GM19455 (cell line): ENCODE measurements at regions not wholly inside any gene's neighbourhood (a gene's known extent, or its start where the extent isn't known, plus 50 kb on each side); places are given as distances from the start of the nearest gene placed in this dataset.

Experiments used
- ATAC-seq: cut with Tn5 transposase; IDR thresholded peaks from one replicate; pipeline ENCODE4 v1.9.1; 2021; ENCODE audit not compliant: unreplicated experiment

- no peak for ATAC-seq
Observed at GRCh38 chr10:36636879-36637278, 488.5 kb upstream of the ANKRD30A start.

GRCh38 chr10:36636285-36636839 lies 489.0 kb upstream of the ANKRD30A start:
- ATAC-seq = no peak

- no peak for ATAC-seq
Observed at GRCh38 chr10:36634916-36635315, 490.5 kb upstream of the ANKRD30A start.

- no peak for ATAC-seq
Observed at GRCh38 chr10:36630267-36630666, 495.1 kb upstream of the ANKRD30A start.

- no peak for ATAC-seq
Observed at GRCh38 chr10:36629476-36629875, 495.9 kb upstream of the ANKRD30A start.

GRCh38 chr10:36624551-36625100 lies 500.8 kb upstream of the ANKRD30A start:
- no peak for ATAC-seq

DNA sequence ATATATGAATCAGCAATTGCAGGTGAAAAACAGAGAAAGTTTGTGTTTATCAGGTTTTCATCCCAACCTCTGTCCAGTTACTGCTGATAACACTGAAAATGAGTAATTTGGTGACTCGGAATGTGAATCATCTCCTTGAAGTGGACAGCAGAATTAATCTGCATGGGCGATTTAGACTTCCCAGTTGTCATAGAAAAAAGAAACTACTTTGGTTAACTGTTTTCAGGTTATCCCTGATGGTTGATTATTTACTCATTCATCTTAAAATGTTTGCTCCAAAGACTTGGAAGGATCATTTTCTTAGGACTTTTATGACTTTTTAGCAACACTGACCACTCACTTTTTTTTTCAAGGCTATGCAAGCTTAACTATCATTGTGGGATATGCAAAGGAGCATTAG lies 504.1 kb upstream of the ANKRD30A start:
- no peak for ATAC-seq

DNA sequence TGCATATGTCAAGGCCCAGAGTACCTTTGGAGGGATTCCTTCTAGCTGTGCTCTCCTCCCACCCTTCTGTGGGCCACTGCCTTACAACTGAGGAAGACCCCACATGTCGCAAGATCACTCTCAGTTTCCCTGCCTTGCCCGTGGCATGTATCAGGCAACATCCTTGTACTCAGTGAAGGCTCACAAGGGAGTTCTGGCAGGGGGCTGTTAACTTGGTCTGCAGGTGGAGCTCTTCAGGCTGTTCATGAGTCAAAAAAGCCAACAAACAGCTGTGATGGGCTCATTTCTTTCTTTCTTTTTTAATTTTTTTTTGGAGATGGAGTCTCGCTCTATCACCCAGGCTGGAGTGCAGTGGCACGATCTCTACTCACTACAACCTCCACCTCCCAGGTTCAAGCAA lies 513.0 kb upstream of the ANKRD30A start:
- no peak for ATAC-seq

DNA sequence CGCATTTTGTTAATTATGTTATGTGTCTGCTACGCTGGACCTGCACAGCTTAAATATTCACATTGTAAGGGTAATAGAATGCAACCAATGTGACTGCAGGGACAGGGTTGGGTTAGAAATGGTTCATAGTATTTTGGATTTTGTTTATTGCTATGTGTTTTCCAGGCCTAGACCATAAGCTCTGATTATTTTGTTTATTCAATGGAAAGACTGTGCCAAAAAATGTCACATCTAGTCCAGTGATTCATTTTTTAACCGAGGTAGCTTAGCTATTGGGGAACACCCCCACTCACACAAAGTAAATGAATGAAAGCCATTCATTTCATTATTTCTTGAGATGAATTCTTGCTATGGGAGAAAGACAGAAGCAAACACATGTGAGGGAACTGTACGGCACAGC lies 516.5 kb upstream of the ANKRD30A start:
- ATAC-seq = no peak

- ATAC-seq = no peak
Observed at GRCh38 chr10:36608251-36608650, 517.1 kb upstream of the ANKRD30A start.

- no peak for ATAC-seq
Observed at GRCh38 chr10:36606234-36606839, 519.1 kb upstream of the ANKRD30A start.

DNA sequence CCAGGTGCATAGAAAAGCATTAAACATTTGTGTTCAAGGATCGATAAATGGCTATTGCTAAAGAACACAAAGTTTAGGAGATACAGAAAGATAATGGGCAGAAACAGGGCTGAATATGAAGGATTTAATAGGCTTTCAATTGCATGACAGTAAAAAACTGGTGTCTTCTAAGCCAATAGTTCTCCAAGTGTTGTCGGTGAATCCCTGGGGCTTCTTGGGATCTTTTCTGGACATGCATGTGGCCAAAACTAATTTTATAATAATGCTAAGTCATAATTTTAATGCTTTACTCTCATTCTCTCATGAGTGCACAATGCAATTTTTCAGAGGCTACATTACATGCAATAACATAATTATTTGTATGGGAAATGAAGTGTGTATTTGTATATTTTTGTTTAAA lies 521.1 kb upstream of the ANKRD30A start:
- no peak for ATAC-seq

- no peak for ATAC-seq
Observed at GRCh38 chr10:36603688-36604087, 521.7 kb upstream of the ANKRD30A start.

- ATAC-seq = no peak
Observed at GRCh38 chr10:36602374-36602773, 523.0 kb upstream of the ANKRD30A start.

- no peak for ATAC-seq
Observed at GRCh38 chr10:36597756-36598320, 527.6 kb upstream of the ANKRD30A start.

DNA sequence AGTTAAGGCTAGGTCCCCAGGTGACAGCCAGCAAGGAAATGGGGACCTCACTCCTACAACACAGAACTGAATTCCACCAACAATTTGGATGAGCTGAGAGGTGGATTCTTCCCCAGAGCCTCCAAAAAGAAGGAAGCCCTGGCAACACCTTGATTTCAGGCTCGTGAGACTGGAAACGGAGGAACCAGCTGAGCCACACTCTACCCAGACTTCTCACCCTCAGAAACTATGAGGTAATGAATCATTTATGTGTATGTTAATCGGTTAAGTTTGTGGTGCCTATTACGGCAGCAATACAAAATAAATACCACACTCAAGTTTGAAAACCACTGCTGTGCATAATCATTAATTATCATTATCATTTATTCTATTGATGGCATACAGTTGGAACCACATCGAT lies 532.4 kb upstream of the ANKRD30A start:
- ATAC-seq = no peak

- ATAC-seq = no peak
Observed at GRCh38 chr10:36591436-36591835, 534.0 kb upstream of the ANKRD30A start.

DNA sequence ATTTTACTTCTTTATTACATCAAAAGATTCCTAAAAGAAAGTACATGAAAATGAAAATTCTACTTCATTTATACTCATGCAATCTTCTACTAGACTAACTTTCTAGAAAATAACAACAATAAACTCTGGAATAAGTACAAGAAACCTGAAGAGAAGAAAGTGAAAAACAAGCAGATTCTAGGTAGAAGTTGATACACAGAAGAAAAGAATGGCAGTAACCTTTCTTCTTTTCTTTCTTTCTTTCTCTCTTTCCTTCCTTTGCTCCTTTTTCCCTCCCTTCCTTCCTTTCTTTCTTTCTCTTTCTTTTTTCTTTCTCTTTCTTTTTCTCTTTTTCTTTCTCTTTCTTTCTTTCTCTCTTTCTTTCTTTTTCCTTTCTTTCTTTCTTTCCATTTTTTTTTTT lies 541.7 kb upstream of the ANKRD30A start:
- no peak for ATAC-seq

GRCh38 chr10:36581237-36581636 lies 544.2 kb upstream of the ANKRD30A start:
- ATAC-seq = no peak

- ATAC-seq = no peak
Observed at GRCh38 chr10:36578306-36578705, 547.1 kb upstream of the ANKRD30A start.

GRCh38 chr10:36577126-36577525 lies 548.3 kb upstream of the ANKRD30A start:
- ATAC-seq = no peak

DNA sequence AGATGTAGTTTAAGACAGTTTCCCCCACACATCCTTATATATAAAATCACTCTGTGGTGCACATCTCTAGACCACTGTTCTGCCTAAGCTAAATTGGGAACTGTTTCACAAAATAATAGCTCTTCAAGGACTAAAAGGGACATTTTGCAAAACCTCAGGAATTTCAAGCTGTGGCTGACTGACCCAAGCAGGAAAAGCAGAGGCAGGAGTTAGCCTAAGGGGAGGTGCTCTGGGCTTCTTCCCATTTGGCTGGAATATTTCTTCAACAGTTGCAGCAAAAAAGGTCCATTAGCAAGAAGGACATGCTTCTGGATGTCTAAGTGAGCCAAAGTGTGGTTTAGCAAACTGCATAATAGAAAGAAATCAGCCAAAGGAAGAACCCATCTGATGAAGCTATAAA lies 551.2 kb upstream of the ANKRD30A start:
- no peak for ATAC-seq

GRCh38 chr10:36573246-36573645 lies 552.2 kb upstream of the ANKRD30A start:
- ATAC-seq = no peak
